C4-2B (cell line): ENCODE measurements at regions not wholly inside any gene's neighbourhood (a gene's known extent, or its start where the extent isn't known, plus 50 kb on each side); places are given as distances from the start of the nearest gene placed in this dataset.

Source experiments
- CTCF ChIP-seq: fragments of 450-650 bp; conservative IDR thresholded peaks from 2 replicates; pipeline ENCODE4 v1.5.1; 2017; ENCODE audit warnings: mild to moderate bottlenecking
- ZFX ChIP-seq: fragments of 450-650 bp; IDR thresholded peaks from 2 replicates; pipeline ENCODE4 v1.6.1; 2017

- TF ChIP-seq CTCF = no peak
- TF ChIP-seq ZFX = no peak
Observed at GRCh38 chr1:96411006-96411405, 310.6 kb upstream of the PTBP2 start.
